Right cardiac atrium (tissue), 5 donors: ENCODE measurements at regions not wholly inside any gene's neighbourhood (a gene's known extent, or its start where the extent isn't known, plus 50 kb on each side); places are given as distances from the start of the nearest gene placed in this dataset.

Experiments used
- ATAC-seq, 2 donors: fragments of 200-7000 bp; cut with Tn5 transposase; one replicate each; pipeline versions ENCODE4 v1.8.0 to v1.9.1; 2020; ENCODE audit warnings: moderate library complexity in 2 of 2, mild to moderate bottlenecking in 1 of 2
- DNase-seq, 3 donors: peaks; one replicate each; pipeline ENCODE4 v3.0.0-alpha.2; 2020
- H3K27ac ChIP-seq: one replicate; pipeline ENCODE4 v1.5.1; 2013; ENCODE audit warnings: mild to moderate bottlenecking, low read length, control low read depth, moderate library complexity
- H3K27me3 ChIP-seq: one replicate; pipeline ENCODE4 v1.6.1; 2013; ENCODE audit not compliant: control insufficient read depth, insufficient read depth
- H3K4me1 ChIP-seq: one replicate; pipeline ENCODE4 v1.6.1; 2013; ENCODE audit warnings: low read length; ENCODE audit not compliant: control insufficient read depth, insufficient read depth
- H3K4me3 ChIP-seq: one replicate; pipeline ENCODE4 v1.5.1; 2013; ENCODE audit warnings: low read length, control low read depth
- H3K9me3 ChIP-seq: one replicate; pipeline ENCODE4 v1.6.1; 2013; ENCODE audit warnings: low read length; ENCODE audit not compliant: control insufficient read depth
- WGBS: extraction: QIAGEN DNeasy Blood & Tissue Kit; methylation state at CpG from one replicate; pipeline ENCODE4 v1.1.7; 2013; 5-methylcytosine and 5-hydroxymethylcytosine counted together
- intact Hi-C, 4 donors: fragments of 100-400 bp; cut with DNase I; formaldehyde crosslinking; loops; one replicate each; pipeline versions ENCODE4 v1.11.0 to v1.14.0; 2022 to 2023
- donor health status: healthy with polysubstance abuse.
- donor health status: DM: no; HTN: yes; CAD: no.
- donor health status: DM: no; HTN: no; CAD: no.
- donor health status: DM: no; HTN: yes; CAD: no; lungs with severe emphysema.
- donor health status: DM: yes; HTN: yes; CAD: no.

GRCh38 chr15:56868170-56868569 lies 50.3 kb upstream of the TCF12 start:
- Histone ChIP-seq H3K4me3 (no peak overlapping the region), H3K27me3 (no peaks in the 10 kb centered on the region), H3K4me1 (peaks cover 1% of the 10 kb centered on the region), H3K27ac (no peak overlapping the region), H3K9me3 (no peaks in the 10 kb centered on the region)
- DNase-seq = no peak
- ATAC-seq = no peak
- 97% methylated on average over 2 of the region's 2 CpGs for WGBS
- intact Hi-C loops = loop anchor here (5.0 kb wide), 2 partner anchors 46 to 371 kb away; no protein-coding TSS in a partner anchor

GRCh38 chr15:56866803-56867202 lies 51.6 kb upstream of the TCF12 start:
- ATAC-seq (no peak), DNase-seq (no peak)
- Histone ChIP-seq H3K9me3 (no peaks in the 10 kb centered on the region), H3K4me3 (no peak overlapping the region), H3K4me1 (peaks cover 1% of the 10 kb centered on the region), H3K27ac (no peak overlapping the region), H3K27me3 (no peaks in the 10 kb centered on the region)
- intact Hi-C loops = loop anchor here (5.0 kb wide), 2 partner anchors 45 to 370 kb away; no protein-coding TSS in a partner anchor
- WGBS = 84% methylated on average over 4 of the region's 4 CpGs

DNA sequence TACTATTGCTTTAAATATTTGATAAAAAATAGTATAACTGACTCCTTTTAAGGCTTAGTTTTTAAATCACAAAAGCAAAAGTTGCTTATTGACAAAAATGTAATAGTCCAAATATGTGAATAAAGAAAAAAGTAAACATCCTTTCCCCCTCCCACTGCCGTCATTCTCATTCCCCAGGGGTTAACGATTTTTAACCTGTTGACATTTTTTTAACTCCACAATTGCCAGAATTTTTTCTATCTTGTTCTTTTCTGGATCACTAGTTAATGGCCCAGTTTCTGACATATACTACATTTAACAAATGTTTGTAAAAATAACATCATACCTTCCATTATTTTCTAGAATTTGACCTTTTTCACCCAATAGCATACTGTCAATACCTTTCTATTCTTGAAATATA lies 60.6 kb upstream of the TCF12 start:
- no peaks in the 10 kb centered on the region for H3K27me3 ChIP-seq
- no peaks in the 10 kb centered on the region for H3K9me3 ChIP-seq
- WGBS = 31% methylated on average over 2 of the region's 2 CpGs
- no peaks in the 10 kb centered on the region for H3K4me1 ChIP-seq
- H3K4me3 ChIP-seq = no peak overlapping the region
- DNase-seq = no peak
- no peak for ATAC-seq
- intact Hi-C loops = no loop called here
- H3K27ac ChIP-seq = no peak overlapping the region

DNA sequence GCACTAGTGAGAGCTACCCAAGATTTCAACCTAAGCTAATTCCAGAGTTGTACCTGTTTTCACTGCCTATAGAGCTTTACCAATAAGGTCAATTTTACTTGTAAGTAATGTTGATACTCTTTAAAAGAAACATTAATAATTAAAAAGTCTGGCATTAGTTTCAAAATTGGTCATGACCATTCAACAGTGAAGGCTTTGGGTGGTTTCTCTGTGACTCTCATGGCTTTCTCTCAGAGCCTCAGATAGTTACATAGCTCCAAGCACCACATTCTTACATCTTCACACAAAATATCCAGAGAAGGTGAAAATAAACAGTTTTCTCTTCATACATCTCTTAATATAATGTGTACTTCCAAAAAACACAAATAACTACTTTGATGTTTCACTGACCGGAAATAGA lies 61.5 kb upstream of the TCF12 start:
- no peak overlapping the region for H3K27ac ChIP-seq
- no peak overlapping the region for H3K4me3 ChIP-seq
- no peaks in the 10 kb centered on the region for H3K9me3 ChIP-seq
- intact Hi-C loops = no loop called here
- no peak for ATAC-seq
- DNase-seq = no peak
- no peaks in the 10 kb centered on the region for H3K27me3 ChIP-seq
- H3K4me1 ChIP-seq = no peaks in the 10 kb centered on the region
- WGBS = 95% methylated on average over 1 of the region's 1 CpG

DNA sequence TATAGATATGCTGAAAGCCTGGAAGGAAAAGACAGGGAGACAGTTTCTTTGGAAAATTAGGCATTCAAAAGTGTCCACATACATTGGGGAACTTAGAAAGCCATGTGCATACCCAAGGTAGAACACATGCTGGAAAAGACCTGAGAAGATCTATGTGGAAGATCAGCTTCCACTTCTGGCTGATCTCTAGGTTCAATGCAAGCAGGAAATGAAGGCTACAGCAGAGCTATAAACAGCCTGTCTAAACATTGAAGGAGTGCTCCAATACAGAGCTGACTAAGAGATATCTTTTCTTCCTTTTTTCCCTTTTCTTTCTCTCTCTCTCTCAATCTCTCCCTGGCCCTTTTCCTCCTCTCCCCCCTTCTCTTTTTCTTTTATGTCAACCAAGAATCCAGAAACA lies 73.6 kb upstream of the TCF12 start:
- H3K9me3 ChIP-seq = no peaks in the 10 kb centered on the region
- H3K4me3 ChIP-seq = no peak overlapping the region
- intact Hi-C loops = no loop called here
- no peaks in the 10 kb centered on the region for H3K27me3 ChIP-seq
- H3K4me1 ChIP-seq = no peaks in the 10 kb centered on the region
- H3K27ac ChIP-seq = no peak overlapping the region
- DNase-seq = no peak
- ATAC-seq = no peak

DNA sequence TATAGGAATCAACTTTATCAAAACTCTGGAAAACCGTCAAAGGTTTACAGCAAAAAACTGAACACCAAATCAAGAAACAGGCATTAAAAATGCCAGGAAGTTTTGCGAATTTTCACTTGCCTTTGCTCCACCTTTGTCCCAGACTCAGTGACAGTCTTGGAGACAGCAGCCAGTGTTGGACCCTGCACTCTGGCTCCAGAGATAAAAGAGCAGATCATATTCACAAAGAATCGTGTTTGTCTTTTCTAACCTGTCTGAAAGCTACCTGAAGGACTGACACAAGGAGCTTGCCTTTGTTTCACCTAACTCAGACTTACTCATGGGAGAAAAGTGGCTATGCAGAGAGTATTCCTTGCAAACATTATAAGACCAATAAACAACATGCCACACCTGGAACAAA lies 74.0 kb upstream of the TCF12 start:
- no peak for ATAC-seq
- Histone ChIP-seq H3K27ac (no peak overlapping the region), H3K27me3 (no peaks in the 10 kb centered on the region), H3K4me3 (no peak overlapping the region), H3K4me1 (no peaks in the 10 kb centered on the region), H3K9me3 (no peaks in the 10 kb centered on the region)
- intact Hi-C loops = no loop called here
- WGBS = 90% methylated on average over 3 of the region's 3 CpGs
- no peak for DNase-seq

GRCh38 chr15:56839641-56840040 lies 78.8 kb upstream of the TCF12 start:
- intact Hi-C loops = loop anchor here in 1 of 4 donors (10.0 kb wide), 1 partner anchor 465 kb away; no protein-coding TSS in a partner anchor
- no peak for DNase-seq
- H3K27me3 ChIP-seq = no peaks in the 10 kb centered on the region
- H3K27ac ChIP-seq = no peak overlapping the region
- H3K4me3 ChIP-seq = no peak overlapping the region
- ATAC-seq = no peak
- H3K9me3 ChIP-seq = no peaks in the 10 kb centered on the region
- H3K4me1 ChIP-seq = peaks cover 2% of the 10 kb centered on the region

GRCh38 chr15:56839099-56839498 lies 79.3 kb upstream of the TCF12 start:
- DNase-seq = no peak
- H3K9me3 ChIP-seq = no peaks in the 10 kb centered on the region
- H3K4me3 ChIP-seq = no peak overlapping the region
- H3K27me3 ChIP-seq = no peaks in the 10 kb centered on the region
- ATAC-seq = no peak
- intact Hi-C loops = loop anchor here in 1 of 4 donors (10.0 kb wide), 1 partner anchor 466 kb away; no protein-coding TSS in a partner anchor
- no peak overlapping the region for H3K27ac ChIP-seq
- 76% methylated on average over 5 of the region's 5 CpGs for WGBS
- peaks cover 2% of the 10 kb centered on the region for H3K4me1 ChIP-seq

GRCh38 chr15:56838085-56838484 lies 80.4 kb upstream of the TCF12 start:
- intact Hi-C loops = loop anchor here in 1 of 4 donors (10.0 kb wide), 1 partner anchor 467 kb away; no protein-coding TSS in a partner anchor
- ATAC-seq (no peak), DNase-seq (no peak)
- no peak overlapping the region for H3K4me3 ChIP-seq
- no peak overlapping the region for H3K27ac ChIP-seq
- H3K27me3 ChIP-seq = no peaks in the 10 kb centered on the region
- WGBS = 100% methylated on average over 4 of the region's 4 CpGs
- peaks cover 2% of the 10 kb centered on the region for H3K4me1 ChIP-seq
- H3K9me3 ChIP-seq = no peaks in the 10 kb centered on the region

GRCh38 chr15:56837273-56837672 lies 81.2 kb upstream of the TCF12 start:
- Histone ChIP-seq H3K9me3 (no peaks in the 10 kb centered on the region), H3K4me3 (no peak overlapping the region), H3K27me3 (no peaks in the 10 kb centered on the region), H3K4me1 (peaks cover 2% of the 10 kb centered on the region), H3K27ac (no peak overlapping the region)
- ATAC-seq (no peak), DNase-seq (no peak)
- 72% methylated on average over 1 of the region's 1 CpG for WGBS
- intact Hi-C loops = loop anchor here in 1 of 4 donors (10.0 kb wide), 1 partner anchor 468 kb away; no protein-coding TSS in a partner anchor

DNA sequence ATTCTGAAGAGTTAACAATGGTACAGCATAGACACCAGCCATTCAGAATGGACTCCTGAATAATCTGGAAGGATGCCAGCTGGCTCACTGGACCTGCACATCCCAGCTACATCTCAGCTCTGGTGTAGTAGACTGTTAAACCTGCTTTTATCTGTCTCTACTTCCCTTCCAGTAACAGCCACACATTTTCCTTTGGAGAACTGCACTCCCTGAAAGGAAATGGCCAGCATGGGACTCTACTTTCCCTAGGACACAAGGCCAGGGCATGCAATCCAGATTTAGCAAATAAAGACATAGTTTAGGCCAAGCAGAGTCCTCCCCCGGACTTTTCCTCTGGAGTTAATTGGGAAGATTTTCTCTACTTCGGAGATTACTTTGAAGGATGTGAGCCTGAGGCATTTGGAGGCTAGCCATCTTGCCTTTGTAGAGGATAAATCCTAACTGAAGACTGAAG lies 82.7 kb upstream of the TCF12 start:
- ATAC-seq (peak; percentile 44 to 76), DNase-seq (no peak)
- H3K27me3 ChIP-seq = no peaks in the 10 kb centered on the region
- H3K4me3 ChIP-seq = no peak overlapping the region
- intact Hi-C loops = loop anchor here in 1 of 4 donors (10.0 kb wide), 1 partner anchor 469 kb away; no protein-coding TSS in a partner anchor
- H3K9me3 ChIP-seq = no peaks in the 10 kb centered on the region
- H3K4me1 ChIP-seq = peaks cover 2% of the 10 kb centered on the region
- H3K27ac ChIP-seq = no peak overlapping the region
- 39% methylated on average over 2 of the region's 2 CpGs for WGBS

GRCh38 chr15:56832125-56832524 lies 86.3 kb upstream of the TCF12 start:
- DNase-seq (peak; percentile 51 to 78 (median 72)), ATAC-seq (peak; percentile 84 to 86)
- no peaks in the 10 kb centered on the region for H3K9me3 ChIP-seq
- no peaks in the 10 kb centered on the region for H3K27me3 ChIP-seq
- WGBS = 21% methylated on average over 5 of the region's 5 CpGs
- H3K27ac ChIP-seq = no peak overlapping the region
- intact Hi-C loops = loop anchor here in 1 of 4 donors (10.0 kb wide), 1 partner anchor 473 kb away; no protein-coding TSS in a partner anchor
- H3K4me1 ChIP-seq = peaks cover 2% of the 10 kb centered on the region
- no peak overlapping the region for H3K4me3 ChIP-seq
